ENCODE measurements at regions not wholly inside any gene's neighbourhood (a gene's known extent, or its start where the extent isn't known, plus 50 kb on each side); places are given as distances from the start of the nearest gene placed in this dataset.

GRCh38 chr4:27176881-27177280, 316.2 kb downstream of the STIM2 start:
- Histone ChIP-seq H3K4me3 (replicated peaks; ENCODE audit: insufficient read depth, low read length) (no peak overlapping the region), H3K27ac (replicated peaks) (no peak overlapping the region), H3K27me3 (ENCODE audit: insufficient read depth, poor library complexity, severe bottlenecking) (no peaks in the 10 kb centered on the region)
- no peak for TF ChIP-seq POLR2AphosphoS5 (IDR thresholded peaks at IDR 0.05; ENCODE audit: low read depth)
- TF ChIP-seq SPI1 (IDR thresholded peaks at IDR 0.05; ENCODE audit: borderline replicate concordance, low read depth): no peak
- TF ChIP-seq REST (IDR thresholded peaks at IDR 0.05; ENCODE audit: insufficient replicate concordance, low read depth): no peak
- TF ChIP-seq GABPA (IDR thresholded peaks at IDR 0.05; ENCODE audit: low read depth): no peak
- no peak for TF ChIP-seq CTCF (IDR thresholded peaks at IDR 0.05; ENCODE audit: insufficient read depth, low read length)
- no peak for DNase-seq (ENCODE audit: low read depth in 1 of 2, low spot score in 1 of 2)

DNA sequence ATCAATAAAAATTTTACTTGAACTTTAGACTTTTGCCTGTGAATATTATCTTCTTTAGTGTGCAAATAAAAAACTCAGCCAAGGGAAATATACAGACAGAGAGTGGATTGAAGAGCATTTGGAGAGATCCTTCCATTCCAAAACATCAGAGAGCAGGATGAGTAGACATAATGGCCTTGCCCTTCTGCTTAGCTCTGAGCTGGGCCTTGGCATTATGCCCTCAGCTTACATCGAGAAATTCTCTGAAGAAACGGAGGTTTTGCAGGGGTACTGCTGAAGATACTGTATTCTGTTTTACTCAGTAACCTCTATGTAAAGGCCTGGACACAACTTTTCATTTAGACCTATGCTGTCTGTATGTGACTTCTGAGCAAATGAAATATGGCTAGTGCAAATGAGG, 317.4 kb downstream of the STIM2 start:
- no peak for DNase-seq (ENCODE audit: low read depth in 1 of 2, low spot score in 1 of 2)
- no peak overlapping the region for H3K4me3 ChIP-seq (replicated peaks; ENCODE audit: insufficient read depth, low read length)

DNA sequence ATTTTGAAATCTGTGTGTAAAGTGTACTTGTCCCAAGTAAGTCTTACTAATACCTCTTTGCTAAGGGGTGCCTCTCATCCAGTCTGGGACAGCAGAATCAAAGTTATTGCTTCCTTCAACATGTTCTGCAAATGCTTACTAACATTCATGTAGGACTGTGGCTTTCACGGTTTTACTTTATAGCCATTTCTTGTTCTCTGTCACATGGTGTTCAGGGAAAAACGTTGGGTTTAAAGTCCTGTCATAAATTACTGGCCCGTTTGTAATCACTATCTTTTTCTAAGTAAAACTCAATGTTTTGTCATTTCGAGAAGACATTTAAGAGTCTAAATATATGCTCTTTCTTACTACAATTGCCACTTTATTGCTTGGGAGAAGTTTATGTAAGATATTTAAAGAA, 321.1 kb downstream of the STIM2 start:
- no peaks in the 10 kb centered on the region for H3K27me3 ChIP-seq (ENCODE audit: insufficient read depth, poor library complexity, severe bottlenecking)
- no peak for DNase-seq (ENCODE audit: low read depth in 1 of 2, low spot score in 1 of 2)
- no peak overlapping the region for H3K4me3 ChIP-seq (replicated peaks; ENCODE audit: insufficient read depth, low read length)
- H3K27ac ChIP-seq (replicated peaks): no peak overlapping the region
- TF ChIP-seq SPI1 (IDR thresholded peaks at IDR 0.05; ENCODE audit: borderline replicate concordance, low read depth) (no peak), CTCF (IDR thresholded peaks at IDR 0.05; ENCODE audit: insufficient read depth, low read length) (no peak), GABPA (IDR thresholded peaks at IDR 0.05; ENCODE audit: low read depth) (no peak), POLR2AphosphoS5 (IDR thresholded peaks at IDR 0.05; ENCODE audit: low read depth) (no peak), REST (IDR thresholded peaks at IDR 0.05; ENCODE audit: insufficient replicate concordance, low read depth) (no peak)

More for the DNA sequence above, 317.4 kb downstream of the STIM2 start:
- no peak overlapping the region for H3K27ac ChIP-seq (replicated peaks)
- no peaks in the 10 kb centered on the region for H3K27me3 ChIP-seq (ENCODE audit: insufficient read depth, poor library complexity, severe bottlenecking)
- no peak for TF ChIP-seq POLR2AphosphoS5 (IDR thresholded peaks at IDR 0.05; ENCODE audit: low read depth)
- TF ChIP-seq REST (IDR thresholded peaks at IDR 0.05; ENCODE audit: insufficient replicate concordance, low read depth): no peak
- TF ChIP-seq CTCF (IDR thresholded peaks at IDR 0.05; ENCODE audit: insufficient read depth, low read length): no peak
- no peak for TF ChIP-seq GABPA (IDR thresholded peaks at IDR 0.05; ENCODE audit: low read depth)
- TF ChIP-seq SPI1 (IDR thresholded peaks at IDR 0.05; ENCODE audit: borderline replicate concordance, low read depth): no peak

Data from HL-60 (cell line).